NCI-H2107 treated with DMSO at 0.1 percent for 48 hours (cell line): ENCODE measurements at regions not wholly inside any gene's neighbourhood (a gene's known extent, or its start where the extent isn't known, plus 50 kb on each side); places are given as distances from the start of the nearest gene placed in this dataset.
"Not testable (repeated sequence)": the region's sequence is repeated elsewhere in the genome, so short reads cannot be mapped to it uniquely, and the experiment has no call there.

ENCODE experiments used
- DNase-seq: peaks from one replicate; lab custom pipeline; 2025; ENCODE audit not compliant: unreplicated experiment; lab: John Stamatoyannopoulos, UW

DNA sequence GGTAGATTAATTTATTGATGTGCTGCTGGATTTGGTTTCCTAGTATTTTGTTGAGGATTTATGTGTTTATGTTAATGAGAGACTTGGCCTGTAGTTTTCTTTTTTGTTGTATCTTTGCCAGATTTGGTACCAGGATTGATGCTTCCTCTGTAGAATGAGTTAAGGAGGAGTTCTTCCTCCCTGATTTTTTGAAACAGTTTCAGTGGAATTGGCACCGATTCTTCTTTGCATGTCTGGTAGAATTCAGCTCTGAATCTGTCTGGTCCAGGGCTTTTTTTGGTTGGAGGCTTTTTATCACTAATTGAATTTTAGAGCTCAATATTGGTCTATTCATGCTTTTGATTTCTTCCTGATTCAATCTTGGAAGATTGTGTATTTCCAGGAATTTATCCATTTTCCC, 174.0 kb upstream of the NDST4 start:
- no peak for DNase-seq

- DNase-seq = peak; percentile 7
Measured at GRCh38 chr4:115279330-115279729, 165.9 kb upstream of the NDST4 start.

DNA sequence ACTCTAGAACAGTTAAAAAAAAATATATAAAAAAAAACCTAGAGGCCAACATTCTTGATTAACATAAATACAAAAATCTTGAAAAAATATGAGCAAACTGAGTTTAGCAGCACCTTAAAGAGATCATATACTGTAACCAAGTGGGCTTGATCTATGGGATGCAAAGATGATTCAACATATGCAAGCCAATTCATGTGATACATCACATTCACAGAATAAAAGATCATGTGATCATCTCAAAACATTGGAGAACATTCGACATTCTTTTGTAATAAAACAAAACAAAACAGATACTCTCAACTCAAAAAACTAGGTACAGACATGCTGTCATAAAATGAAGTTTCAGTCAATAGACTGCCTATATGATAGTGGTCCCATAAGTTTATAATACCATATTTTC, 165.4 kb upstream of the NDST4 start:
- DNase-seq = no peak

DNA sequence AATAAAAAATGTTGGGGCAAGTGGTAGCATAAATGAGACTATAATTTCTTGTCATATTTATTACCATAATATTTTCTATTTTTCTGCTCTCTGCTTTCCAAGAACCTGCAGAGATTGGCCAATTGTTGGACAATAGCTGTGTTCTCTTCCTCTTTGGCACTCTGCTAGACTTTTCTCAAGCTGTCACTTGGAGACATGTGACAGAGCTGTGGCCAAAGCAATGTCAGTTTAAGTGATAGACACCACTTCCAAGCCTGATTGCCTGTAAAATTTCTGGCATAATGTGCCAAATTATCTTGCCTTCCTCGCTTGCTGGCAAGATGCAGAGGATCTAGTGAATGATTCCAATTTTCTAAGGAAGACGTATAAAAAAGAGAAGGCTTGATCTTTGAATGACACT, 162.2 kb upstream of the NDST4 start:
- DNase-seq = no peak

GRCh38 chr4:115274545-115274944, 161.1 kb upstream of the NDST4 start:
- no peak for DNase-seq

GRCh38 chr4:115272594-115272993, 159.2 kb upstream of the NDST4 start:
- no peak for DNase-seq

DNA sequence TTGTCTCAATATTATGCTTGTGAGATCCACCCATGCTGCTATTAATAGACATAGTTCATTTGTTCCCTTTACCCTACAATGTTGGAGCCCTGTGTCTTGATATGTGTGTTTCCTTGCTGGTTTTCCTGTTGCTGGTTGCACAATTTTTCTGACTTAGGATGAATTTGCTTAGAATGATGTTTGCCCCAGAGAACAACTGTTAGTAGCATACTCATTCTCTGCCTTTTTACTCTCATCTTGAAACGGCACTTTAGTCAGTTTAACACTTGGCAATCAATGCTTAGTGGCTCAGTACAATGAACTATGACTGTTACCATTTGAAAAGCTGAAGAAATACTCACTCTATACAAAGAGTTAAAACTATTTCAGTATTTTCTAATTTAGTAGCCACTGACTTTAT, 158.8 kb upstream of the NDST4 start:
- no peak for DNase-seq

DNA sequence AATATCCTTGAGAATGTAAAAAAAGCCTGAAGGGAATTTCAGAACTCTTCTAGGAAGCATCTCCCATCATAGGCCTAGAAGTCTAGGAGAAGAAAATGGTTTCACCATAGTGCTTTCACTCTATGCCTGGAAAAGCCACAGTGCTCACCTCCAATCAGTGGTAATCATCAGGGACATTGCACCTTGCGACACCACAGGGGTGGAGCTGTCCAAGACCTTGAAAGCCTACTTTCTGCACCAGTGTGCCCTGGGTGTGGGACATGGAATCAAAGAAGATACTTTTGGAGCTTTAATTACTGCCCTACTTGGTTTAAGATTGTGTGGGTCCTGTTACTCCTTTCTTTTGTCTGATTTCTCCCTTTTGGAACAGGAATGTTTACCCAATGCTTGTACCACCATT, 146.8 kb upstream of the NDST4 start:
- DNase-seq = no peak

DNA sequence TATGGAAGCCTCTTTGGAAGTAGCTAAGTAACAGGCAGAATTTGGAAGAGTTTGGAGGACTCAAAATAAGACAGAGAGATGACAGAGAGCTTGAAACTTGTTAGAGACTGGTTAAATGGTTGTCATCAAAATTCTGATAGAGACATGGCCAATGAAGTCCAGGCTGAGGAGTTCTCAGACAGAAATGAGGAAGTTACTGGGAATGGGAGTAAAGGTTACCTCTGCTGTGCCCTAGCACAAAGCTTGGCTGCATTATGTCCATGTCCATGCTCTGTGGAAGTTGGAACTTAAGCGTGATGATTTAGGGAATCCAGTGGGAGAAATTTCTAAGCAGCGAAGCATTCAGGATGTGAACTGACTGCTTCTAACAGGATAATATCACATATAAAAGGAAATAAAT, 146.2 kb upstream of the NDST4 start:
- DNase-seq = no peak

GRCh38 chr4:115249808-115250207, 136.4 kb upstream of the NDST4 start:
- DNase-seq = no peak

DNA sequence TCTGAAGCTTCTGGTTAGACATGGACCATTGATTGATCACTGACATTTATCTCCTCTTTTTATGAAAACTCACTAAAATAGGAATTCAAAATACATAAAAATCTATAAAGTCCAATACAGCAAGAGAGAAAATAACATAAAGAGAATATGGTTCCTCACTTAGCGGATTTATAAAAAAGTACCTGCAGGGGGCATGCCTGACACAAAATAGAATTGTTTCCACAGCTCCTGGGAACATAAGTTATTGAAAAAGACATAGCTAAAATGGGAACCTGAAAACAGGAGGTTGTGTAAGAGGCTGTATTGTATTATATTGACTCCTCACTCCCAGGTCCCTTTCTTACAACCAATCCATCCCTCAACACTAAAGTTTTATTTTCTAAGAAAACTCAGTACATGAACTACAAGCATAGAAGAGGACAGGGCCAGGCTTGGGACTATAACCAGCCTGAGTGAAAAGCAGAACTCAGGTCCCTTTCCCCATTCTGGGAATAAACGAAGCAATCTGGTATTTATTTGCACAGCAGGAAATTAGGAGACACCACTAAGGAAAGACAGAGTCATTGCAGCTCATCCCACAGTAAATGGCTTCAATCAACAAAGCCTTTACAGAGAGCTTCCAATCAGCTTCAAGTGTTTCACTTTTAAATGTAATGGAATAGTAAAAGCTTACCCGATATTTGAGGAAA, 121.1 kb upstream of the NDST4 start:
- DNase-seq = peak; percentile 20

DNA sequence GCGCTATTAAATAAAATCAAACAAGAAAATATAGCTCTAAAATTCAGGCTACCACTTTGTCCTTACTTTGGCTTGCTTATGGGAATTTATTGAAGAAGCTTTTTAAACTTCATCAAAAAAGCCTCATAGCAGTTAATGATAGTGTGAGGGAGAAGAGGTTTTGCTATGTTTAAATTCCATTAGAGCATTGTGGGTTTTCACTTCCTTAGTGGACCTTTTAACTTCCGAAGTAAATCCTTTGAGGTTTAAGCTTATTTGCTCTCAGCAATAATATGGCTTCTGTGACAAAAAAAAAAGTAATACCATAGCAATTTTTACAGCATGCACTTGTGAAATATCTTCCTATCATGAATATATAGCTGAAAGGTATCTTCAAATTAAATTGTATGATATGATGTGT, 120.2 kb upstream of the NDST4 start:
- no peak for DNase-seq

GRCh38 chr4:115229873-115230272, 116.5 kb upstream of the NDST4 start:
- no peak for DNase-seq

- DNase-seq = no peak
Measured at GRCh38 chr4:115228851-115229250, 115.4 kb upstream of the NDST4 start.

DNA sequence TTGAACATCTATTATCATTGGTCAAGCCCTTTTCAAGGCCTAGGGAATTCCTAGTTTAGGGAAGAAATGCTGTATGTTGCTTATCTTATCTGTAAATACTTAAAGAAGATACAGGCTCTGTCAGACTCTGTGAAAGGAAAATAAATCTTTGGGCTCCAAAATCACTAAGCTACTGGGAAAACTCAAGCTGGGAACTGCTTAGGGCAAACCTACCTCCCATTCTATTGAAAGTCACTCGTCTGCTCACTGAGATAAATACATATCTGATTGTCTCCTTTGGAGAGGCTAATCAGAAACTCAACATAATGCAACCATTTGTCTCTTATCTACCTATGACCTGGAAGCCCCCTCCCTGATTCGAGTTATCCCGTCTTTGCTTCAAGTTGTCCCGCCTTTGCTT, 108.6 kb upstream of the NDST4 start:
- DNase-seq = no peak

DNA sequence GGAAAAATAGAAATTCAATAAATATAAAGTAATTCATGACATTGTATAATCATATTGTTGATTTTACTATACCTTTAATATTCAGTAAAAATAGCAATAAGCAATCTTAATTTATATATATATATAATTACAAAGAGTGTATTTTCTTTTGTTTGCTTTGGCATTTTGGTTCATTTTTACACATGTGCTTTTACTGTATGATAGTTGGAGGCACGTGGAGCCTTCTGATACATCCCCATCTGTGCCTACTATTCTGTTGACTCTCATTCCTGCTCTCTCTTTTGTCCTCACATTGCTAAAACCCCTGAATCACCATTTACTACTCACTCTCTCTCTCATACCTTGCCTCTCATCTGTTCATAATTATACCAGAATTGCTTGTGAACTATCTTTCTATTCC, 106.4 kb upstream of the NDST4 start:
- DNase-seq = no peak

GRCh38 chr4:115219315-115219860, 106.0 kb upstream of the NDST4 start:
- DNase-seq = no peak

DNA sequence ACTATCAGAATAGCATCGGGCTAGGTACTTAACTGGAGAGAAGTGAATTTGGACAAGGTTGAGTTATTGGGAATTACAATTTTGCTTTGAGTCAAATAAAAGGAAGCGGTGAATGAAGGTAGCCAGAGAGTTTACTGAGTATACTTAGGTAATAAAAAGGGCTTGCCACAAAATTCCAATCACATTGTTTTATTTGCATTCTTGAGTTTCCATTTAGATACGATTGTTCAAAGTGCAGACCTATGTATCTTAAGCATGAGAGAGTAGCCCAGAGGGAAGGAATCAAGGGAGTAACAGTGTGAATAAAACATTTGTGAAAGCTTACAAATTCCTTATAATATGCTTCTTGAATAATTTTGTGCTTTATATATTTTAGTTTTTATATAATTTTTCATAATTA, 102.5 kb upstream of the NDST4 start:
- DNase-seq = no peak

DNA sequence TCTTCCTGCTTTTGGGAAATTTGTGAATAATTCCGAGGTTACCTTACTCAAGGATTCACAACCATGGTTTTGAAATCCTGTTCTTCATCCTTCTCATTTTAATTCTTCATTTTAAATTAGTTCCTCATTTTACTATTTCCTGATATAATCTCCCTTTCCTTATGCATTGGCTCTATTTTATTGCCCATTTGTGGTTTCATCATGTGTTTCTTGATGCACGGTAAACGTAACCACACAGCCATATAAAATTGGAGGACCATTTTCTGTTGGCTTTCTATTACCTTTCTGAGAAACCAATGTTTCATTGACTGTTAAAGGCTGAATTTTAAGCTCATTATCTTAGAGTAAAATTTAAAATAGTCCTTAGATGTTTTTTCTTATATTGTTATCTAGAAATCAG, 100.3 kb upstream of the NDST4 start:
- DNase-seq = no peak

DNA sequence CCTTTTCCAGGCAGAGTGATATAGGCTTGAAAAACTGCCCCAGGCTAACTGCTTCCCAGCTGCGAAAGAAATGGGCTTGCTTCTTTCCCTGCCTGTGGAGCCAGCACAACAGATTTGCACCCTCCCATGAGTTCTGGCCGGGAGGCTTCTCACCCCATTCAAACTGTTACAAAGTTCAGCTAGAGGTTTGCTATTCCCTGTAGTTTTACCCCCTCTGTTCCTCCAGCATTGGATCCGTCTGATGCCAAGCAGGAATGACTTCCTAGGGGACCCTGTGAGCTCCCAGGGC, 87.6 kb upstream of the NDST4 start:
- DNase-seq = no peak

DNA sequence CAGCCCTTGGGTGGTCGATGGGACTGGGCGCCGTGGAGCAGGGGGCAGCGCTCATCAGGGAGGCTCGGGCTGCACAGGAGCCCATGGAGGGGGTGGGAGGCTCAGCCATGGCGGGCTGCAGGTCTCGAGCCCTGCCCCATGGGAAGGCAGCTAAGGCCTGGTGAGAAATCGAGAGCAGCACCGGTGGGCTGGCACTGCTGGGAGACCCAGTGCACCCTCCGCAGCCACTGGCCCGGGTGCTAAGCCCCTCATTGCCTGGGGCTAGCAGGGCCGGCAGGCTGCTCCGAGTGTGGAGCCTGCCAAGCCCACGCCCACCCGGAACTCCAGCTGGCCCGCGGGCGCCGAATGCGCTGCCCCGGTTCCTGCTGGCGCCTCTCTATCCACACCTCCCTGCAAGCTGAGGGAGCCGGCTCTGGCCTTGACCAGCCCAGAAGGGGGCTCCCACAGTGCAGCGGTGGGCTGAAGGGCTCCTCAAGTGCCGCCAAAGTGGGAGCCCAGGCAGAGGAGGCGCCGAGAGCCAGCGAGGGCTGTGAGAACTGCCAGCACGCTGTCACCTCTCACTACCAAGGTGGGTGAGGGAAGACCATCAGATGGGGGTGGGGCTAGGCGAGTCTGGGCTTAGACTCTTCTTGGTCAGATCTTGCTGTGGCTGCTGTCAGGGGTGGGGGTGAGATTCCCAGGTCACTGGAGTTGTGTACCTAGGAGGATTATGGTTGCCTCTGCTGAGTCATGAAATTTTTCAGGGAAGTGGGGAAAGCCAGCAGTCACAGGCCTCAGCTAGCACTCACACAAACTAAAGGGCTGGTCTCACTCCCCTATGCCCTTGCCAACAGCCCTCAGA, 87.0 kb upstream of the NDST4 start:
- not testable (repeated sequence) for DNase-seq

DNA sequence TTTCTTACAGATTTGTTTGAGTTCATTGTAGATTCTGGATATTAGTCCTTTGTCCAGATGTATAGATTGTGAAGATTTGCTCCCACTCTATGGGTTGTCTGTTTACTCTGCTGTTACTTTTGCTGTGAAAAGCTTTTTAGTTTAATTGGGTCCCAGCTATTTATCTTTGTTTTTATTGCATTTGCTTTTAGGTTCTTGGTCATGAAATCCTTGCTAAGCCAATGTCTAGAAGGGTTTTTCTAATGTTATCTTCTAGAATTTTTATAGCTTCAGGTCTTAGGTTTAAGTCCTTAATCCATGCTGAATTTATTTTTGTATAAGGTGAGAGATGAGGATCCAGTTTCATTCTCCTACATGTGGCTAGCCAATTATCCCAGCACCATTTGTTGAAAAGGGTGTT, 81.2 kb upstream of the NDST4 start:
- not testable (repeated sequence) for DNase-seq

- DNase-seq = no peak
Measured at GRCh38 chr4:115190529-115190928, 77.1 kb upstream of the NDST4 start.
